ENCODE measurements at regions not wholly inside any gene's neighbourhood (a gene's known extent, or its start where the extent isn't known, plus 50 kb on each side); places are given as distances from the start of the nearest gene placed in this dataset.

DNA sequence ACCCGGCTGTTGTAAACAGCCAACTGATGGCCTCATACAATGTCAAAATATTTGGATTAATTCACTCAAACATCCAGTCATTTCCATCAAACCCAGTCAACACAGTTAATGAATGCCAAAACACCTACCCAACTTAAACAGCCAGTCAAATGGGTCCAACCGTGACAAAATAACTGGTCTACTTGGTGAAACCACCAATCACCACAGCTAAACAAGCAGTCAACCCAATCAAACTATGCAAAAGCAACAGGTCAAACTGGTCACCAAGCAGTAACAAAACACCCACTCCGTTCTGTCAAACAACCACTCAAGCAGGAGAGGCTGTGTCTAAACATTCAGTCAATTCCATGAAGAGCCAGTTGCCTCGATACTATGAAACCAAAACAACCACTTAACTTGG lies 119.2 kb downstream of the FOXD2 start:
- TF ChIP-seq GATA3 (IDR thresholded peaks at IDR 0.05; ENCODE audit: low read depth, low read length) (no peak), GATA2 (IDR thresholded peaks at IDR 0.05; ENCODE audit: low read depth, low read length) (no peak)

DNA sequence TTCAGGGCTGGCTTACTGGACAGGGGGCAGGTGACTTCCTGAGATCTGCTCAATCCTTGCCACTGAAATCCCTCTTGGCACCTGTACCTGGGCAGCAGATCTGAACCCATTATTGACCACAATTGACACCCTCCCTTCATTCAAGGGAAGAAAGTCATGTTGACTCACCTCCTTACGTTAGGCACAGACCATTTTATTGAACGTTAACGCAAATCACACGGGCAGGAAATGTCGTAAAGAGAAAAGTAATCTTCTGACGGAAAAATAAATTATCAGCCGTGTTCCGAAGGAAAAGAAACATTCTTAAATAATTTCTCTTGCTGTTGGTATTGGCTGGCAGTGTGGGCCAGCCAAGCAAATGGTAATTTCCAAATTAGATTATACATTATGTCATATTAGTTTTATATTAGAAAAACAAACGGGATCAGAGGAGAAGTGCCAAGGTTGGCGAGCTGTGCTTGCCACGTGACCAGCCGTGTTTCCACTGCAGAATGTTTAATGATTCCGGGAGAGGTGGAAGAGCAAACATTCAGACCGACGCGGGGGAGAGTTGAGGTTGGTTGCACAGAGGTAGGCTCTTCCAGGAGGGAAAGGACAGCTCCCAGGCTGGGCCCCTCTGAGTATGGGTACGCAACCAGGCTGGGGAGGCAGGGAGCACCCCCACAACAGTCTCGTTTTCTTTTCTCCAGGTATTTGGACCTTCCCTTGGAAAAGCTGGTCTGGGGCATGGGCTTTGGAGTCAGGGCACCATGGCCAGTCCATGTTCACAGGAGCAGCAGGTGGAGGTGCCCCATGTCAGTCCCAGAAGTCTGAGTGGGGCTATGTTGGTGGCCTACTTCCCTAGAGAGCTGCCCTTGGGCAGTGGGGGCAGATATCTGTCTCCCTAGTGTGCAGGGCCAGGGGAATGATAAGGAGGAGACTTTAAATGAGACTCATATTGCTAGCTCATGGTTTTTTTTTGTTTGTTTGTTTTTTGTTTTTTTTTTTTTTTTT lies 121.1 kb downstream of the FOXD2 start:
- no peak for TF ChIP-seq GATA2 (IDR thresholded peaks at IDR 0.05; ENCODE audit: low read depth, low read length)
- TF ChIP-seq GATA3 (IDR thresholded peaks at IDR 0.05; ENCODE audit: low read depth, low read length) = no peak

DNA sequence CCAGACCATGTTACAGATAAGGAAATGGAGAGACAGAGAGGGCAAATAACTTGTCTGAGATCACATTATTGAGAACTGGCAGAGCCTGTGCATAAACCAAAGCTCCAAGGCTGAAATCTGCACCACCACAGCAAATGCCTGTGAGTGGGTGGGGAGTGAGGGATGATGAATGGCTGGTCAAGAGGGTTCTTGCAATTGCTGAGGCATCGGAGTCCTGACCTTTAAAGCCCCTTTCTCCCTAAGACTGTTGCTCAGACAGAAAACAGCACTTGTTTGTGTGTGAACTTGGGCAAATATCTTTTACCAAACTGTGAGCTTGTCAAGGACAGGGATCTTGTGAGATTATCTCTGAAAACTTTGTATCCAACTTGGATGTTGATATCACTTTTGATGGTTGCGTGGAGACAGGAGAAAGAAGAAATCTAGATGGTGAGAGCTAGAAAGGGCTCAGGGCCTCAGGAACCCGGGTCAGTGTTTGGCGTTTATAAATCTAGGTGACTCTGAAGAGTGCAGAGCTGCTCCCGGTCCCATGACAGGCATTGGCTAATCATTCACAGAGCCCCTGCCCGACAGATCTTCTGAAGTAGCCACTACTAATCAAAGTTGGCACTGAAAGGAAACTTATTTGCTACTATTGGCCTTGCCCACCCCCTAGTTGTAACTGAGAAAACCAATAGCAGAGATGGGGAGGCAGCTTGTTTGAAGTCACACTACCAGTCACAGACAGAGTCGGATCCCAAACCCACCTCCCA lies 122.3 kb downstream of the FOXD2 start:
- no peak for TF ChIP-seq GATA2 (IDR thresholded peaks at IDR 0.05; ENCODE audit: low read depth, low read length)
- TF ChIP-seq GATA3 (IDR thresholded peaks at IDR 0.05; ENCODE audit: low read depth, low read length) = no peak

DNA sequence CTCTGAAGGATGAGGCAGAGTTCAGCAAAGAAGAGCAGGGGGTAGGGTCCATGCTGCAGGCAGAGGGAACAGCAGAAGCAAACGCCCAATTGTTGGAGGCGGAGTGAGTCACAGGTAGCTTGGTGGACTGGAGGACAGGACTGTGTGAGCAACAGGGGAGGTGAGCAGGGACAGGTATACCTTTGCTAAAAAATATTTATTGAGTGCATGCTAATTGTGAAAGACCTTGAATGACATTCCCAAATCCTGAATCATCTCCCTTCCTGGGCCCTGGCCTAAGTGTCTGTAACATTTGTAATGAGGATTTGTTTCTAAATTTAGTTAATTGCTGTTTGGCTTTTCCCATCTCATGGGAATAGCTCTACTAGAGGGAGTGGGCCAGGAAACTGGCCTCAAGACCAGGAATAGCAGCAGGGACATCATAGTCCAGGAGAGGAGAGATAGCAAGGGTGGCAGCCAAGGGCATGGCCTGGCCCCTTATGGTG lies 123.7 kb downstream of the FOXD2 start:
- TF ChIP-seq GATA3 (IDR thresholded peaks at IDR 0.05; ENCODE audit: low read depth, low read length) (no peak), GATA2 (IDR thresholded peaks at IDR 0.05; ENCODE audit: low read depth, low read length) (no peak)

DNA sequence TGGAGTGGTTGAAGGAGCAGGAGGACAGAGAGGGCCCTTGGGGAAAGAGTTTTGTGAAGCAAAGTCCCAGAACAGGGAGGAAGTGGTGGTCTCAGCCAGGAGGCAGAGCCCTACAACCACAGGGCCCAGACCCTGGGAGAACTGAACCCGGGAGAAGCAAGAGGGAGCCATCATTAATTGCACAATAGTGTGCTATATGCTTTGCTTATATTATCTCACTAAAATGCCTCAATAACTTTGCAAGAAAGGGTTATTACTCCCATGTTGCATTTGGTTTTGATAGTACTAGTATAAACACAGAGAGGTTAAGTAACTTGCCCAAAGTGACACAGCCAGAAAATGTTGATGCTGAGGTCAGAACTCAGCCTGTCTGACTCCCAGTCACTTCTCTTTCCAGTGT lies 124.3 kb downstream of the FOXD2 start:
- TF ChIP-seq GATA2 (IDR thresholded peaks at IDR 0.05; ENCODE audit: low read depth, low read length) = no peak
- TF ChIP-seq GATA3 (IDR thresholded peaks at IDR 0.05; ENCODE audit: low read depth, low read length) = no peak

DNA sequence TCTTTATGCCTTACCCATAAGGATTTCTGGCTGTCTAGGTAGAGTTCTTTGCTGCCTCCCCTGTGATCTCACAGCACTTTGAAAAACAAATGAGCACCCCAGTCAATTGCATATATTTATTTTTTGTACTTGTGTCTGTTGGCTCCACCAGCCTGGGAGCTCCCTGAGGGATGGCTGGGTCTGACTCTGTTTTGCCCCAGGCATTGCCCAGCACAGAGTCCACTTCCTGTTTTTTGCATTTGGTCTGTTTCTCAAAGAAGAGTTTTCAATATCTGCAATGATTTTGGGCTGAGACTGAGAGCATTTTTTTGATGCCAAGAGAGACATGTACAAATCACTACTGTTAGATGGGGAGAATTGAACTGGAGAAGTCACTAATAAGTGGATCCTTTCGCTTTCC lies 125.0 kb downstream of the FOXD2 start:
- TF ChIP-seq GATA3 (IDR thresholded peaks at IDR 0.05; ENCODE audit: low read depth, low read length) (no peak), GATA2 (IDR thresholded peaks at IDR 0.05; ENCODE audit: low read depth, low read length) (no peak)

DNA sequence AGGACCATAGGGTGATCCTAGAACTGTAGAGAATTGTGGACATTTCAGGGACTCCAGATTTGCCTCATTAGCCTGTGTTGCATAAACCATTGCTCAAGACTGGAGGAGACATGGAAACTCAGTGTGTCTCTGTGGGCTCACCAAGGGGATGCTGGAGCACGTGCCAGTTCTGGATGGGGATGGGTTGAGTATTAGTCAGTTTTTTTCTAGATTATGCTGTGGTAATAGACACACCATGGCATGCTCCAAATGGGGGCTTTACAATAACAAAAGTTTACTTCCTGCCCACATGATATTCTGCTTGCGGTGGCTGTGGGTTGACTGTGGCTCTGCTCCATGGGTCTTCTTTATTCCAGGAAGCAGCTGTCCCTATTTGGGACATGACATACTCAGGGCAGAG lies 125.4 kb downstream of the FOXD2 start:
- TF ChIP-seq GATA3 (IDR thresholded peaks at IDR 0.05; ENCODE audit: low read depth, low read length) (no peak), GATA2 (IDR thresholded peaks at IDR 0.05; ENCODE audit: low read depth, low read length) (no peak)

DNA sequence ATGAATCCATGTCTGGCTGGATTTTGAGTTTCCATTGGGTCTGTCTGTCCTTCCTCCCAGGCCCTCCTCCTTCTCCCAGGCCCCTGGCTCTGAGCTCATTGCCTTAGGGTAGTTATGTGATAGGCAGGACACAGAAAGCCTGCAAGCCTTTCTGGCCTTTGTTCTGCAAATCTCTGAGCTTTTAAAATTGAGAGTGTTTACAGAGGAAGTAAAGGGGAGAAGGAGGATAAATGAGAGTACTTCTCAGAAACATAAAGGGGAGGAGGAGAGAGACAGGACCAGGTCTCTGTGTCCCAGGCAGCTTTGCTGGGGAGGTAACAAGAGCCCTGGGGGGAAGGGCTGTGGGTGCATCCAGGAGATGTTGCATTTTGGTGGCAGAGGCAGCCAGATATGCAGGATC lies 126.7 kb downstream of the FOXD2 start:
- TF ChIP-seq GATA2 (IDR thresholded peaks at IDR 0.05; ENCODE audit: low read depth, low read length) = no peak

DNA sequence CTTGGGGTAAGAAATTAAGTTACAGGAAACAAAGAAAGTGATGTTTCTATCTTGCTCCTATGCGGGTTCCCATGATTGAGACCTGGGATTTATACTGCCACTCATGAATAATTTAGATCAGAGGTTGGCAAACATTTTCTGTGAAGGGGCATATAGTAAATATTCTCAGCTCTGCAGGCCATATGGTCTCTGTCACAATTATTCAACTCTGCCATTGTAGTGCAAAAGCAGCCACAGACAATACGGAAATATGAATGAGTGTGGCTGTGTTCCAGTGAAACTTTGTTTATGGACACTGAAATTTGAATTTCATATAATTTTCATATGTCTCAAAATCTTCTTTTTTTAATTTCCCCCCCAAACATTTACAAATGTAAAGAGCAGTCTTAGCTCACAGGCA lies 127.2 kb downstream of the FOXD2 start:
- TF ChIP-seq GATA2 (IDR thresholded peaks at IDR 0.05; ENCODE audit: low read depth, low read length) (no peak), GATA3 (IDR thresholded peaks at IDR 0.05; ENCODE audit: low read depth, low read length) (no peak)

DNA sequence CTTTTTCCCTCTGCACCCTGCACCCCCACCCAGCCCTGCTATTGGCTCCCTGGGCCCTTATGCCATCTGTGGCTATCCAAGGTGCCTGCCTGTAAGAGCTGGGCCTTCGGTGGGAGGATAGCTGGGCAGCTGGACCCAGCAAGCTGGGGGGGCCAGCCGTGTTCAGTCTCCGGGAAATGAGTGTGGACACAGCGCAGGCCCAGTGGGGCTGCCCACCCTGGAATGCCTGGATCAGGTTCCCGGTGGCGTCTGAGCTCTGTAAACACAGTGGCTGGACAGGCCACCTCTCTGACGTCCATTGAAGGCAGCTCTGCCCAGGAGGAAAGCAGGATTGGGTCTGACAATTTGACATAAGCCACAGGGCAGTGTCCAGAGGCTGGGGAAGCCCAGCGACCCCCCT lies 127.8 kb downstream of the FOXD2 start:
- no peak for TF ChIP-seq GATA2 (IDR thresholded peaks at IDR 0.05; ENCODE audit: low read depth, low read length)
- no peak for TF ChIP-seq GATA3 (IDR thresholded peaks at IDR 0.05; ENCODE audit: low read depth, low read length)

DNA sequence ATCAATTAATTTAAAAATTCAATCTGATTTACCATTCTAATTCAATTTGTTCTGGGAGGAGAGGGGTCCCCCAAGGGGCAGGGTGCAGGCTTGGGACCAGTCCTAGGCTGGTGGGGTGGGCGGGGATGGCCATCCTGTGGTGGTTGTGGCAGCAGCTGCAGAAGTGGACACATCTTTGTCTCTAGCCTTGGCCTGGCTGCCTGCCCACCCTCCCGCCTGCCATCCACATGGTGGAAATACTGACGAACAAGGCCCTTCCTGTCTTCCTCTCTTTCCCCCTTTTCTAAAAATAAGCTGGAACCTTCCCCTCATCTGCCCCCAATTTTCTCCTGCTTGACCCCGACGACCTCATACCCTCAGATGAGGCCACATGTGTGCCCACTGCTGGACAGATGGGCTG lies 130.9 kb downstream of the FOXD2 start:
- TF ChIP-seq GATA3 (IDR thresholded peaks at IDR 0.05; ENCODE audit: low read depth, low read length) = no peak
- no peak for TF ChIP-seq GATA2 (IDR thresholded peaks at IDR 0.05; ENCODE audit: low read depth, low read length)

DNA sequence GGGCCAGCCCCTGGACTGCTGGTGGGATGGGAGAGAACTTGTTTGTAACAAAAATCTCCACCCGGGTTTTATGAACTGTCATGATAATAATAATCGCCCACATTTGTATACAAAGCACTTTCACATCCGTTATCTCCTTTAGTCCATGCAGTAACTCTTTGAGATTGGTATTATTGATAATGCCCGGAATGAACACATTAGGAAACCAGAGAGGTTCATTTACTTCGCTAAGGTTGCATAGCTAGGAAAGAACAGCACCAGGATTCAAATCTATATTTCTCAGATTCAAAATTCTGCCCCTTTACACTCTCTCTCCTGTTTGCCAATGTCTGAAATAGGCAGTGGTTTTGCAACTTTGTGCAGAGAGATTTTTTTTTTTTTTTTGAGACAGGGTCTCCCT lies 131.4 kb downstream of the FOXD2 start:
- no peak for TF ChIP-seq GATA2 (IDR thresholded peaks at IDR 0.05; ENCODE audit: low read depth, low read length)
- no peak for TF ChIP-seq GATA3 (IDR thresholded peaks at IDR 0.05; ENCODE audit: low read depth, low read length)

DNA sequence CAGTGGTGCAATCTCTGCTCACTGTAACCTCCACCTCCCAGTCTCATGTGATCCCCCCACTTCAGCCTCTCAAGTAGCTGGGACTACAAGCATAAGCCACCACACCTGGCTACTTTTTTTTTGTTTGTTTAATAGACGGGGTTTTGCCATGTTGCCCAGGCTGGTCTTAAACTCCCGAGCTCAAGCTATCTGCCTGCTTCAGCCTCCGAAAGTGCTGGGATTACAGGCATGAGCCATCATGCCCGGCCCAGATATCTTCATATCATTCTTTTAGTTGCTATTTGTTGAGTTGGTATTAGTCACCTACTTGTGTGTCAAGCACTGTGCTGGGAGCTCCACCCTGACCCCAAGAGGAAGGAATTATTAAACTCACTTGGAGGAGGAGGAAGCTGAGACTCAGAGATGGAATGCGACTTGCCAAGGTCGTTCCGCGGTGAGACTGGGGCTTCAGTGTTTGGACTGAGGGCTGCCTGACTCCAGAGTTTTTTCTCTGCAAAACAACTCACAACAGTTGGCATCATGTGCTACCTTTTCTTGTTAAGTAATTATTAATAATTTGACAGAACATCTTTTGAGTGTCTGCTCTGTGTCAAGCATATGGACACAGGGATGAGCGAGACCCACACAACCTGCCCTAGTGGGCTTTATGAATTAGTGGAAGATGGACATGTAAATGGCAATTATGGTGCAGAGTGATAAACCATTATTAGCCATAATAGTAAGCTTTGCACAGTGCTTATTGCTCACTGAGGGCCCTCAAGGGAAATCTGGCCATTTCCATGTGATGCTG lies 132.0 kb downstream of the FOXD2 start:
- TF ChIP-seq GATA3 (IDR thresholded peaks at IDR 0.05; ENCODE audit: low read depth, low read length) (no peak), GATA2 (IDR thresholded peaks at IDR 0.05; ENCODE audit: low read depth, low read length) (no peak)

DNA sequence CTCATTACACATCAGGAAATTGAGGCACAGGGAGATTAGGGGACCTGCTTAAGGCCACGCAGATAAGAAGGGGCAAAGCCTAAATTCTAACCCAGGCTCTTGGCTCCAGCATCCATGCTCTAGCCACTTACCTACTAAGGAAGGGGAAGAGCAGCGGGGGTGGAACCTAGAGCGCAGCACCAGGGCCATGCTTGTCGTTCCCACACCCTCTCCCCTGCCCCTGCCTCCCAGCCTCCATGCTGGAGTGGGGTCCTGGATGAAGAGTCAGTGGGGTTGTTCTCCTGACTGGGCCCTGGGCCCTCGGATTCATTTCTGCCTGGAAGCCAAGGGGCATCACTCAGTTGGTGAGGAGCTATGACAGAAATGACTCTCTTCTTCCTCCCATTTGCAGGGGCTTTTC lies 133.3 kb downstream of the FOXD2 start:
- TF ChIP-seq GATA3 (IDR thresholded peaks at IDR 0.05; ENCODE audit: low read depth, low read length) (no peak), GATA2 (IDR thresholded peaks at IDR 0.05; ENCODE audit: low read depth, low read length) (no peak)

Data from SH-SY5Y (cell line).